Prostate gland (tissue), 2 donors: ENCODE measurements at regions not wholly inside any gene's neighbourhood (a gene's known extent, or its start where the extent isn't known, plus 50 kb on each side); places are given as distances from the start of the nearest gene placed in this dataset.

ENCODE experiments used
- DNase-seq: peaks from one replicate; pipeline ENCODE4 v3.0.0-alpha.2; 2019; ENCODE audit warnings: low spot score
- H3K27ac ChIP-seq, 2 donors: fragments of 200-600 bp; sonication (generic); 2 replicates each; pipeline ENCODE4 v1.5.1; 2017 to 2019
- H3K27me3 ChIP-seq: fragments of 200-600 bp; sonication (generic); replicated peaks from 2 replicates; pipeline ENCODE4 v1.5.1; 2019; ENCODE audit not compliant: insufficient read depth
- H3K36me3 ChIP-seq, 2 donors: fragments of 200-600 bp; sonication (generic); 1 replicate in 1 of 2; 2 replicates in 1 of 2; pipeline versions ENCODE4 v1.5.1 to v1.8.1; 2017 to 2019
- H3K4me1 ChIP-seq: fragments of 200-600 bp; sonication (generic); replicated peaks from 2 replicates; pipeline ENCODE4 v1.5.1; 2019
- H3K4me3 ChIP-seq, 2 donors: fragments of 200-600 bp; sonication (generic); 2 replicates each; pipeline ENCODE4 v1.5.1; 2017 to 2019
- H3K9me3 ChIP-seq: fragments of 200-600 bp; sonication (generic); 2 replicates; pipeline ENCODE4 v1.5.1; 2017
- POLR2A ChIP-seq: fragments of 450-650 bp; IDR thresholded peaks from one replicate; pipeline ENCODE4 v1.6.1; 2016; ENCODE audit warnings: antibody characterized with exemption, mild to moderate bottlenecking
- POLR2AphosphoS5 ChIP-seq: sonication (generic); formaldehyde crosslinking; IDR thresholded peaks from one replicate; pipeline ENCODE4 v1.6.1; 2017; ENCODE audit warnings: antibody characterized with exemption
- WGBS: methylation state at CpG from one replicate; pipeline ENCODE4 v1.1.5; 2018; 5-methylcytosine and 5-hydroxymethylcytosine counted together
- intact Hi-C: fragments of 100-400 bp; cut with DNase I; formaldehyde crosslinking; loops from one replicate; pipeline ENCODE4 v1.14.2; 2022
- TF ChIP-seq, protein P1 (sequence below), 4 experiments: fragments of 200-600 bp in 2 of 4; fragments of 450-650 bp in 2 of 4; sonication (generic) in 2 of 4; IDR thresholded peaks; 1 replicate in 3 of 4; 2 replicates in 1 of 4; pipeline ENCODE4 v1.5.1; 2016 to 2019; ENCODE audit warnings: antibody characterized with exemption in 4 of 4, mild to moderate bottlenecking in 2 of 4, moderate library complexity in 2 of 4

DNA sequence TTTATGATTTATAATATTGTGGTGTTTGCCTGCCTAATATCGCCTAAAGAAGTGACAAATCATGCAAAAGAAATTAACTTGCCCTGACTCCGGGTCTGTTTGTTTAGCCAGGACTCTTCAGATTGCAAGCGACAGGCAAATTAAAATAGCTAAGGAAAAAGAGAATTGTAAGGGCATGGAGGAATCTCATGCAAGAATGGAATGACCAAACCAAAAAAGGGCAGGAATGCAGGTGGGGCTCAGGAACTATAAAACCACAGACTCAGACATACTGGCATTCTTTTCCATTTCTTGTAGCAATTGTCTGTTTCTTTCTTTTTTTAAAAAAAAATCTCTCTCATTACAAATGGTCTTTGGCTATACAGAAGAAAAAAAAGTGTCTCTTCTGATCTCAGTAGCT is 188.1 kb upstream of the XYLT1 start:
- no peak overlapping the region for H3K27ac ChIP-seq
- H3K27me3 ChIP-seq = no peaks in the 10 kb centered on the region
- no peak for DNase-seq
- no peak overlapping the region for H3K4me3 ChIP-seq
- H3K36me3 ChIP-seq = no peaks in the 10 kb centered on the region
- no peaks in the 10 kb centered on the region for H3K4me1 ChIP-seq
- intact Hi-C loops = no loop called here
- WGBS = 37% methylated on average over 3 of the region's 3 CpGs
- no peak for TF ChIP-seq POLR2AphosphoS5
- no peak for TF ChIP-seq POLR2A
- TF ChIP-seq, protein P1, sequence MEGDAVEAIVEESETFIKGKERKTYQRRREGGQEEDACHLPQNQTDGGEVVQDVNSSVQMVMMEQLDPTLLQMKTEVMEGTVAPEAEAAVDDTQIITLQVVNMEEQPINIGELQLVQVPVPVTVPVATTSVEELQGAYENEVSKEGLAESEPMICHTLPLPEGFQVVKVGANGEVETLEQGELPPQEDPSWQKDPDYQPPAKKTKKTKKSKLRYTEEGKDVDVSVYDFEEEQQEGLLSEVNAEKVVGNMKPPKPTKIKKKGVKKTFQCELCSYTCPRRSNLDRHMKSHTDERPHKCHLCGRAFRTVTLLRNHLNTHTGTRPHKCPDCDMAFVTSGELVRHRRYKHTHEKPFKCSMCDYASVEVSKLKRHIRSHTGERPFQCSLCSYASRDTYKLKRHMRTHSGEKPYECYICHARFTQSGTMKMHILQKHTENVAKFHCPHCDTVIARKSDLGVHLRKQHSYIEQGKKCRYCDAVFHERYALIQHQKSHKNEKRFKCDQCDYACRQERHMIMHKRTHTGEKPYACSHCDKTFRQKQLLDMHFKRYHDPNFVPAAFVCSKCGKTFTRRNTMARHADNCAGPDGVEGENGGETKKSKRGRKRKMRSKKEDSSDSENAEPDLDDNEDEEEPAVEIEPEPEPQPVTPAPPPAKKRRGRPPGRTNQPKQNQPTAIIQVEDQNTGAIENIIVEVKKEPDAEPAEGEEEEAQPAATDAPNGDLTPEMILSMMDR (IDR thresholded peaks at IDR 0.05) = no peak
- H3K9me3 ChIP-seq = no peaks in the 10 kb centered on the region

DNA sequence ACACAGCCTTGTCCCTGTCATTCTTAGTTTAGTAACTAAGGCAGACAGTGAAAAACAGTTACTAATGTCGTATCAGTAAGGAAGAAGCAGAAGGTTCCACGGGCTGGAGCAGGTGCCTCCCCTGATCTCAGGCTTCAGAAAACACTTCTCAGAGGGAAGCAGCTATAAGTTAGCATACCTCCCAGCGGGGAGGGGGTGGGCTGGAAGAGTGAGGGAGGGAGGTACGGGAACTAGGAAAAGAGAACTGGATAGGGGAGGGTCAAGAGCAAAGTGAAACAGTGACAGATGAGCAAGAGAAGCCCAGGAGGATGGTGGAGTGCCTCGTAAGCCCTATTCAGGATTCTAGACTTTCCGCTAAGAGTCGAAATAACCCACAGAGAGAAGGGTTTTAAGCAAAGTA is 186.3 kb upstream of the XYLT1 start:
- no peaks in the 10 kb centered on the region for H3K4me1 ChIP-seq
- TF ChIP-seq, protein P1 (IDR thresholded peaks at IDR 0.05) = no peak
- no peak for TF ChIP-seq POLR2A
- no peak for TF ChIP-seq POLR2AphosphoS5
- H3K27ac ChIP-seq = no peak overlapping the region
- no peaks in the 10 kb centered on the region for H3K9me3 ChIP-seq
- WGBS = 54% methylated on average over 7 of the region's 7 CpGs
- H3K4me3 ChIP-seq = no peak overlapping the region
- no peaks in the 10 kb centered on the region for H3K27me3 ChIP-seq
- no peaks in the 10 kb centered on the region for H3K36me3 ChIP-seq
- intact Hi-C loops = no loop called here
- no peak for DNase-seq

DNA sequence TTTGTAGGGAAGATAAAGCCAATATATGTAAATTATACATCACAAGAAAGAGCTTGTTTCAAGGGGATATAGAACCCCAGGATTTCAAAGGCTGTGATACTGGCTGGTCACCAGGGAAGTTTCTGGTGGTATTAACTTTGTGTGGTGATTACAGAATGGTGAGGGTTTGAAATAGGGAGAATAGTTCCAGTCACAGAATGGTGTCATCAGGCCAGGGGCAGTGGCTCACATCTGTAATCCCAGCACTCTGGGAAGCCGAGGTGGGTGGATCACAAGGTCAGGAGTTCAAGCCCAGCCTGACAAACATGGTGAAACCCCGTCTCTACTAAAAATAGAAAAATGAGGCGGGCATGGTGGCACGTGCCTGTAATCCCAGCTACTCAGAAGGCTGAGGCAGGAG is 183.8 kb upstream of the XYLT1 start:
- WGBS = 54% methylated on average over 4 of the region's 4 CpGs
- Histone ChIP-seq H3K4me1 (no peaks in the 10 kb centered on the region), H3K27ac (no peak overlapping the region), H3K27me3 (no peaks in the 10 kb centered on the region), H3K4me3 (no peak overlapping the region), H3K36me3 (no peaks in the 10 kb centered on the region), H3K9me3 (no peaks in the 10 kb centered on the region)
- DNase-seq = no peak
- intact Hi-C loops = no loop called here
- TF ChIP-seq, protein P1 (IDR thresholded peaks at IDR 0.05) = no peak
- TF ChIP-seq POLR2AphosphoS5 (no peak), POLR2A (no peak)

DNA sequence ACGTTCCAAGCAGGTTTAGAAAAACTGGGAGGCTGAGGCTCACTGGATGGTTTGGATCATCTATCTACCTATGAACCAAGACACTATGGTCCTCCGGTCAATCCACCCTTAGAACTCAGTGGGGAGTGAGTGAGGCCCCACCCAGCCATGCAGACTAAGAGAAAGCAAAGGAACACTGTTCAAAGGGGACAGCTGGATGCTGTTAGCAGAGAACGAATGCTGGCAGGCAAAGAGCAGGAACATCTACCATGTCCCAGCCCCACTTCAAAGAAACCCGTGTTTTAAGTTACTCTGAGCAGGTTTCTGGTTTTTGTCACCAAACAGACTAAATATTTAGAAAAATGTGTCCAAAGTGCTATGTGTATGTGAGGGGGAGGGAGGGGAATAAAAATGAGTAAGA is 183.4 kb upstream of the XYLT1 start:
- no peaks in the 10 kb centered on the region for H3K27me3 ChIP-seq
- WGBS = 74% methylated on average over 4 of the region's 4 CpGs
- intact Hi-C loops = no loop called here
- no peaks in the 10 kb centered on the region for H3K9me3 ChIP-seq
- no peaks in the 10 kb centered on the region for H3K4me1 ChIP-seq
- no peaks in the 10 kb centered on the region for H3K36me3 ChIP-seq
- no peak overlapping the region for H3K27ac ChIP-seq
- DNase-seq = no peak
- no peak for TF ChIP-seq POLR2A
- TF ChIP-seq, protein P1 (IDR thresholded peaks at IDR 0.05) = no peak
- TF ChIP-seq POLR2AphosphoS5 = no peak
- no peak overlapping the region for H3K4me3 ChIP-seq

DNA sequence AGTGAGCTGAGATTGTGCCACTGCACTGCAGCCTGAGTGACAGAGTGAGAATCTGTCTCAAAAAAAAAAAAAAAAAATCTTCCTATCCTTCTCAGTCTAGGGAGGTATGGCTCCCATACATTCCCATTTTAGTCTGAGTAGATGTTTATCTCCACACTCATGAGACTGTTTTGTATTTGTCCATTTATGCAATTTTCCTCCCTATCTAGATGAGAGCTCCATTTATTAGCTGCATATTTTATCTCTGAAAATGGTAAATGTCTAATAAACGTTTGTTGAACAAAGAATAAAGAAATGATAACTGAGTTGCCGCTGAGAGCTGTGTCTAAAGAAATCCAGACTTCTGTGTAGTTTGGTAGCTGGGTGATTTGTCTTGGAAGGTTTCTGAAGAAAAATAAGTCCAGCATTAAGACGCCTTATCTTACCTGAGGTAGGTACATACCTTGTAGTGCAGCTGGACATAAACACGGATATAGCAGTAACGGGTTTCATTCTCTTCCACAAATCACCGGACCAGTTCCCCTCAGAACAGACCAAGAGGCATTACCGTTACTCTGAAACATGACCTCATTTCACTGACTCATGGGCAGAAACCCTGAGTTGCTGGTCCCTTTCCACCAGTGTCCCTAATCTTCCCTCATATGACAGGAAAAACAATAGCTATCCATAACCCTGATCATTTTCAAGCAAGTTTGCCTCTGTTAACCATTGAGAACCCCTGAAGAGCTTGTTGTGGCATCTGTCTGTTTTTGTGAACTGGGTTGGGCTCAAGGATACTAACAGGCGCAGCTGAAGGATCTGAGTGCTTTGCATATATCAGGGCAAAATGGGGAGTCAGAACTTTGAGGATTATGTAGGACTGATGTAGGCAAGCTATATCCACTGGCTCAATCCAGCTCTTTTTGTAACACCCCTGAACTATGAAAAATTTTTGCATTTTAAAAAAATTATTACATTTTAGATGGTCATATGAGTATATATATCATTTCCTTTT is 177.4 kb upstream of the XYLT1 start:
- H3K9me3 ChIP-seq = no peaks in the 10 kb centered on the region
- DNase-seq = no peak
- TF ChIP-seq POLR2AphosphoS5 (no peak), POLR2A (no peak)
- TF ChIP-seq, protein P1 (IDR thresholded peaks at IDR 0.05) = no peak
- no peak overlapping the region for H3K4me3 ChIP-seq
- intact Hi-C loops = no loop called here
- no peaks in the 10 kb centered on the region for H3K4me1 ChIP-seq
- no peaks in the 10 kb centered on the region for H3K36me3 ChIP-seq
- H3K27ac ChIP-seq = no peak overlapping the region
- H3K27me3 ChIP-seq = no peaks in the 10 kb centered on the region
- WGBS = 30% methylated on average over 8 of the region's 8 CpGs
